Panc1 (cell line): ENCODE measurements at regions not wholly inside any gene's neighbourhood (a gene's known extent, or its start where the extent isn't known, plus 50 kb on each side); places are given as distances from the start of the nearest gene placed in this dataset.

ENCODE experiments used
- ATAC-seq: fragments of 200-7000 bp; cut with Tn5 transposase; 2 replicates; pipeline ENCODE4 v1.9.1; 2020; ENCODE audit warnings: mild to moderate bottlenecking, moderate library complexity
- BruUV-seq: library from RNA; stranded (reverse); fragments of 400-500 nt; replicated peaks from 2 replicates; lab custom pipeline; 2021; lab: Mats Ljungman, UMichigan
- CTCF ChIA-PET: fragments of 300-600 bp; sonication (Branson Sonifier 250); formaldehyde crosslinking; loops from one replicate; lab custom pipeline; 2022; ENCODE audit warnings: antibody characterized with exemption; lab: Charles Lee
- POLR2A ChIA-PET: fragments of 300-600 bp; sonication (Branson Sonifier 250); formaldehyde crosslinking; loops from one replicate; lab custom pipeline; 2022; ENCODE audit warnings: antibody characterized with exemption; lab: Charles Lee
- DNase-seq: peaks from one replicate; pipeline ENCODE4 v3.0.0-alpha.2; 2010; ENCODE audit warnings: low read depth, low spot score
- H3K27ac ChIP-seq: 2 replicates; pipeline ENCODE4 v1.5.1; 2011; ENCODE audit warnings: mild to moderate bottlenecking, low read length, inconsistent platforms
- H3K27me3 ChIP-seq: fragments of 200-500 bp; sonication (Bioruptor generic); 2 replicates; pipeline ENCODE4 v1.6.0; 2014; ENCODE audit warnings: low read length, inconsistent platforms; ENCODE audit not compliant: control insufficient read depth, insufficient read depth
- H3K36me3 ChIP-seq: fragments of 200-500 bp; sonication (Bioruptor generic); 2 replicates; pipeline ENCODE4 v1.5.1; 2014; ENCODE audit warnings: inconsistent platforms, mild to moderate bottlenecking, low read length, moderate library complexity; ENCODE audit not compliant: control insufficient read depth, insufficient read depth
- H3K4me1 ChIP-seq: 2 replicates; pipeline ENCODE4 v1.5.1; 2011; ENCODE audit warnings: inconsistent platforms, mild to moderate bottlenecking, low read length, moderate library complexity; ENCODE audit not compliant: control insufficient read depth, insufficient read depth
- H3K4me3 ChIP-seq, 2 experiments: 2 replicates each; pipeline ENCODE4 v1.5.1; 2011 to 2012; ENCODE audit warnings: low read depth in 2 of 2, low read length in 2 of 2, mild to moderate bottlenecking in 2 of 2, inconsistent platforms in 1 of 2, moderate library complexity in 1 of 2
- H3K9me3 ChIP-seq: fragments of 200-500 bp; sonication (Bioruptor generic); 2 replicates; pipeline ENCODE4 v1.5.1; 2014; ENCODE audit warnings: low read depth, mild to moderate bottlenecking, inconsistent platforms, low read length, moderate library complexity; ENCODE audit not compliant: control insufficient read depth, insufficient read depth
- POLR2AphosphoS5 ChIP-seq: IDR thresholded peaks from 2 replicates; pipeline ENCODE4 v1.6.1; 2012; ENCODE audit warnings: mild to moderate bottlenecking, low read depth, low read length, moderate library complexity
- SIN3A ChIP-seq: IDR thresholded peaks from 2 replicates; pipeline ENCODE4 v1.6.1; 2012; ENCODE audit warnings: low read depth, mild to moderate bottlenecking, low read length, moderate library complexity, borderline replicate concordance; ENCODE audit not compliant: insufficient read depth
- TCF7L2 ChIP-seq: IDR thresholded peaks from 2 replicates; pipeline ENCODE4 v1.6.1; 2011; ENCODE audit warnings: mild to moderate bottlenecking, low read depth, low read length, inconsistent platforms
- in situ Hi-C: cut with HindIII; loops from 2 replicates; pipeline ENCODE4 v1.10.0; 2016; ENCODE audit warnings: low sequenced_read_pairs, low pct_unique_long_range_greater_than_20kb
- intact Hi-C: fragments of 100-400 bp; cut with micrococcal nuclease; formaldehyde crosslinking; loops from one replicate; pipeline ENCODE4 v1.10.0; 2022; ENCODE audit not compliant: unreplicated experiment
- TF ChIP-seq, protein P1 (sequence below): fragments of 450-650 bp; IDR thresholded peaks from 2 replicates; pipeline ENCODE4 v1.5.1; 2017; ENCODE audit warnings: mild to moderate bottlenecking
- TF ChIP-seq, protein P2 (sequence below), 2 experiments: IDR thresholded peaks; 2 replicates each; pipeline ENCODE4 v1.6.1; 2011 to 2012; ENCODE audit warnings: low read depth in 2 of 2, control low read depth in 1 of 2, low read length in 1 of 2, mild to moderate bottlenecking in 1 of 2, moderate library complexity in 1 of 2; ENCODE audit not compliant: insufficient read depth in 1 of 2

DNA sequence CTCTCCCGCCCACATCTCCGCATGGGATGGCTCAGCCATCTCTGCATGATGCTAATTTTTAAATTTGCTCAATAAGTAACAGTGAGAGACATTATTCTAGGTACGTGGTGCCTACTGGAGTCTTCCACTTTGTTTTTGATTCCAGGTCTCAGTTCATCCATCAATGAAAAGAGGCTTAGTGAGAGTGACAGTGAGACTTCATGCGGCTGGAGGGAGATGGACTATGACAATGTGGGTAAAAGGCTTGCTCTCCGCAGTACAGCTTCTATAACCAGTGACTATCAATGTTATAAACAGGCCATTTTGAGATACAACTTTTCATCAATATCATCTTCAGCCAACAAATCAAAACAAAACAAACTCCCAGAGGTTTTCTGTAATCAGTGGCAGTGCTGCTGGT is 563.4 kb upstream of the MKI67 start:
- no peaks in the 10 kb centered on the region for H3K36me3 ChIP-seq
- peaks cover 15% of the 10 kb centered on the region for H3K27me3 ChIP-seq
- H3K27ac ChIP-seq = no peak overlapping the region
- ChIA-PET CTCF (no interaction called here), POLR2A (no interaction called here)
- intact Hi-C loops = no loop called here
- in situ Hi-C loops = no loop called here
- no peak overlapping the region for H3K4me3 ChIP-seq
- no peak for TF ChIP-seq POLR2AphosphoS5
- TF ChIP-seq TCF7L2 = no peak
- TF ChIP-seq, protein P1, sequence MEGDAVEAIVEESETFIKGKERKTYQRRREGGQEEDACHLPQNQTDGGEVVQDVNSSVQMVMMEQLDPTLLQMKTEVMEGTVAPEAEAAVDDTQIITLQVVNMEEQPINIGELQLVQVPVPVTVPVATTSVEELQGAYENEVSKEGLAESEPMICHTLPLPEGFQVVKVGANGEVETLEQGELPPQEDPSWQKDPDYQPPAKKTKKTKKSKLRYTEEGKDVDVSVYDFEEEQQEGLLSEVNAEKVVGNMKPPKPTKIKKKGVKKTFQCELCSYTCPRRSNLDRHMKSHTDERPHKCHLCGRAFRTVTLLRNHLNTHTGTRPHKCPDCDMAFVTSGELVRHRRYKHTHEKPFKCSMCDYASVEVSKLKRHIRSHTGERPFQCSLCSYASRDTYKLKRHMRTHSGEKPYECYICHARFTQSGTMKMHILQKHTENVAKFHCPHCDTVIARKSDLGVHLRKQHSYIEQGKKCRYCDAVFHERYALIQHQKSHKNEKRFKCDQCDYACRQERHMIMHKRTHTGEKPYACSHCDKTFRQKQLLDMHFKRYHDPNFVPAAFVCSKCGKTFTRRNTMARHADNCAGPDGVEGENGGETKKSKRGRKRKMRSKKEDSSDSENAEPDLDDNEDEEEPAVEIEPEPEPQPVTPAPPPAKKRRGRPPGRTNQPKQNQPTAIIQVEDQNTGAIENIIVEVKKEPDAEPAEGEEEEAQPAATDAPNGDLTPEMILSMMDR = no peak
- TF ChIP-seq, protein P2, sequence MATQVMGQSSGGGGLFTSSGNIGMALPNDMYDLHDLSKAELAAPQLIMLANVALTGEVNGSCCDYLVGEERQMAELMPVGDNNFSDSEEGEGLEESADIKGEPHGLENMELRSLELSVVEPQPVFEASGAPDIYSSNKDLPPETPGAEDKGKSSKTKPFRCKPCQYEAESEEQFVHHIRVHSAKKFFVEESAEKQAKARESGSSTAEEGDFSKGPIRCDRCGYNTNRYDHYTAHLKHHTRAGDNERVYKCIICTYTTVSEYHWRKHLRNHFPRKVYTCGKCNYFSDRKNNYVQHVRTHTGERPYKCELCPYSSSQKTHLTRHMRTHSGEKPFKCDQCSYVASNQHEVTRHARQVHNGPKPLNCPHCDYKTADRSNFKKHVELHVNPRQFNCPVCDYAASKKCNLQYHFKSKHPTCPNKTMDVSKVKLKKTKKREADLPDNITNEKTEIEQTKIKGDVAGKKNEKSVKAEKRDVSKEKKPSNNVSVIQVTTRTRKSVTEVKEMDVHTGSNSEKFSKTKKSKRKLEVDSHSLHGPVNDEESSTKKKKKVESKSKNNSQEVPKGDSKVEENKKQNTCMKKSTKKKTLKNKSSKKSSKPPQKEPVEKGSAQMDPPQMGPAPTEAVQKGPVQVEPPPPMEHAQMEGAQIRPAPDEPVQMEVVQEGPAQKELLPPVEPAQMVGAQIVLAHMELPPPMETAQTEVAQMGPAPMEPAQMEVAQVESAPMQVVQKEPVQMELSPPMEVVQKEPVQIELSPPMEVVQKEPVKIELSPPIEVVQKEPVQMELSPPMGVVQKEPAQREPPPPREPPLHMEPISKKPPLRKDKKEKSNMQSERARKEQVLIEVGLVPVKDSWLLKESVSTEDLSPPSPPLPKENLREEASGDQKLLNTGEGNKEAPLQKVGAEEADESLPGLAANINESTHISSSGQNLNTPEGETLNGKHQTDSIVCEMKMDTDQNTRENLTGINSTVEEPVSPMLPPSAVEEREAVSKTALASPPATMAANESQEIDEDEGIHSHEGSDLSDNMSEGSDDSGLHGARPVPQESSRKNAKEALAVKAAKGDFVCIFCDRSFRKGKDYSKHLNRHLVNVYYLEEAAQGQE (IDR thresholded peaks at IDR 0.05; ENCODE audit: insufficient read depth in 1 of 2, low read depth in 2 of 2, low read length in 1 of 2) = no peak
- DNase-seq (no peak), ATAC-seq (no peak)
- no TSS peak for BruUV-seq
- H3K9me3 ChIP-seq = no peaks in the 10 kb centered on the region
- no peaks in the 10 kb centered on the region for H3K4me1 ChIP-seq

DNA sequence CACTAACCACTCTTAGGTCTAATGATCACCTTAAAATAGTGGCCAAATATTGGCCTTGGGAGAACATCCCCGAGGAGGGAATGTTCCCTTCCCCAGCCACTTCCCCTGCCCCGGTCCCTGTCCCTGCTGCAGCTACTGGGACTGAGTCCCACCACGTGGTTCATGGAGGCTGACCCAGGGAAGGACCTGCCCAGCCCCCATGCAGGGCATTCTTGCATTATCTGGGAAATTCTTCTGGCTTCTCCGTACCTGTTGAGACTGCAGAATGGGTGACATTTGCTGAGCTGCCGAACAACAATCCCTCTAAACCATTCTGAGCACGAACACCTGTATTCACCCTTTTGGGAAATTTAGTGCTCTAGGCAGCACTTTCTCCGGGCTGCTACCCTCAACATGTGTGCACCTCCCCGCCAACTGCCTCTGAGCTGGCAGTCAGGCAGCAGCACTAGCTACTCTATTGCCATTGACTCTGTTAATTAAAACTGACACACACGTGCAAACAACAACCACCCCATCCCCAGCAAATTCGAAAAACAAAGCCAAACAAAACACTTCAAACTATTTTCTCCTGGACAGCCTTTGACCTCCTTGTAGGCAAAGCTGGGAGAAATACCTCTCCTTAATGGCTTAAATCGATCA is 567.4 kb upstream of the MKI67 start:
- ATAC-seq (no peak), DNase-seq (no peak)
- in situ Hi-C loops = no loop called here
- POLR2A ChIA-PET = no interaction called here
- CTCF ChIA-PET = no interaction called here
- no TSS peak for BruUV-seq
- Histone ChIP-seq H3K27ac (no peak overlapping the region), H3K9me3 (no peaks in the 10 kb centered on the region), H3K27me3 (peaks cover 14% of the 10 kb centered on the region), H3K36me3 (no peaks in the 10 kb centered on the region), H3K4me3 (no peak overlapping the region), H3K4me1 (no peaks in the 10 kb centered on the region)
- intact Hi-C loops = no loop called here
- TF ChIP-seq SIN3A (no peak), TCF7L2 (no peak), POLR2AphosphoS5 (no peak)
- TF ChIP-seq, protein P2 (IDR thresholded peaks at IDR 0.05; ENCODE audit: insufficient read depth in 1 of 2, low read depth in 2 of 2, low read length in 1 of 2) = no peak
- TF ChIP-seq, protein P1 = no peak
